Pons (tissue), 1 donor: ENCODE measurements at regions not wholly inside any gene's neighbourhood (a gene's known extent, or its start where the extent isn't known, plus 50 kb on each side); places are given as distances from the start of the nearest gene placed in this dataset.

ENCODE experiments used
- DNase-seq: peaks from one replicate; pipeline ENCODE4 v3.0.0-alpha.2; 2016; ENCODE audit warnings: low spot score

- no peak for DNase-seq
These were observed 52.1 kb upstream of the CD5L start for GRCh38 chr1:157893686-157894085.

GRCh38 chr1:157894613-157895165 is 53.1 kb upstream of the CD5L start:
- no peak for DNase-seq

DNA sequence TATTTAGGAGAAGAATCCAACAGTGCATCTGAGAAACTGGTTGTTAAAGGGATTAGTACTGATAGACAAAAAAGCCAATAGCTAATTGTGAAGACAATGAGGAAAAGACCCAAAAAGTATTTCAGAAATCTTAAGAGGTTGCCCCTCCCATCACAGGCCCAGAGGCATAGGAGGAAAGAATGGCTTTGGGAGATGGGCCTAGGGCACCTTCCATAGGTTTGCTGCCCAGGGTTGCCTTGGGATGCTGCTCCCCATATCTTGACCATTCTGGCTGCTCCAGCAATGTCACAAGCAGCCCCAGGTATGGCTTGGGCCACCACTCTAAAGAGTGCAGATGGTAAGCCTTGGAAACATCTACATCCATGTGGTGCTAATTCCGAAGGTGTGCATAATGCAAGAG is 68.7 kb upstream of the CD5L start:
- no peak for DNase-seq

- DNase-seq: no peak
These were observed 74.3 kb upstream of the CD5L start for GRCh38 chr1:157915859-157916258.

DNA sequence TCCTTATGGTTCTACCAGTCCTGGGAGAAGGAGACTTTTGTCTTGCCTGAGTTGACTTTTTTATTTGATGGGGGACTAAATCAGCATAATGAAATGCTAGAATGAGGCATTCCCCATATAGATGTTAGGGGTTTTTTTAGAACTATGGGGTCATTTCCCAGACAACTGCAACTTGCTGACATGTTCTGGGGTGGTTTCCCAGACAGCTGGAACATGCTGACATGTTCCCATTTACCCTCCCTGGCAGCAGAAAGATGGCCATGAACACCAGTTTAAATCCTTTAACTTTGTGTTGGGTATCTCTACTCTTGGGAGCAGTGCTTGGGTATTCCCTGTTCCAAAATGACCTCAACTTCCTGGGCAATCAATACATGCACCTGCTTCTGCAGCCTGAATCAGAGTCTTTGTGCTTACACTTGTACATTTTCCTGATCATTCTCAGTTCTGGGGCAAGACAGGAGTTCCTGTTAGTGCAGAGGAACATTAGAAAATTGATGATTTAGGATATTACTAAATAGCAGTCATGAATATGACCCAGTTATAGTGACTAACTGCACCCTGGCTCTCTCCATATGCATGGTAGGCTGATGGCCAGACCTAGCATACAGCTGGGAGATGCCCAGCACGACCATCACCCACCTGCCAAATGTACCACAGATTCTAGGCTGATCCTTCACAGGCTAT is 75.4 kb upstream of the CD5L start:
- DNase-seq: no peak

DNA sequence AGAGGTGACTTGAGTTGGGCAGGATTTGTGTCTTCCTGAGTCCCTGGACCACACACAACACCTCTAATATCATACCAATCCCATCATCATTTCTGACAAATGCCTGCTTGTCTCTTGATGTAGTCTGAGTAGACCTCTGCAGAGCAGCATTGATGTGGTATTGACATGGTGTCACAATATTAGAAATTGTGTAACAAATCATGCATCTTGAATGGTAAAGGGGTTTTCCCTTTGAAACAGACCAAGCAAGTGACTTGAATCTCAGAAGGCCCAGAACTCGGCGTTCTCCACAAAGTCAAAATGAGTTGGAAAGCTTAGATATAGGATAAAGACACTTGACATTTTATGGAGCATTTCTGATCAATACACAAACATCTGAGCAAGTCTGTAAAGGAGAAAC is 72.7 kb upstream of the KIRREL1 start:
- DNase-seq: no peak

DNA sequence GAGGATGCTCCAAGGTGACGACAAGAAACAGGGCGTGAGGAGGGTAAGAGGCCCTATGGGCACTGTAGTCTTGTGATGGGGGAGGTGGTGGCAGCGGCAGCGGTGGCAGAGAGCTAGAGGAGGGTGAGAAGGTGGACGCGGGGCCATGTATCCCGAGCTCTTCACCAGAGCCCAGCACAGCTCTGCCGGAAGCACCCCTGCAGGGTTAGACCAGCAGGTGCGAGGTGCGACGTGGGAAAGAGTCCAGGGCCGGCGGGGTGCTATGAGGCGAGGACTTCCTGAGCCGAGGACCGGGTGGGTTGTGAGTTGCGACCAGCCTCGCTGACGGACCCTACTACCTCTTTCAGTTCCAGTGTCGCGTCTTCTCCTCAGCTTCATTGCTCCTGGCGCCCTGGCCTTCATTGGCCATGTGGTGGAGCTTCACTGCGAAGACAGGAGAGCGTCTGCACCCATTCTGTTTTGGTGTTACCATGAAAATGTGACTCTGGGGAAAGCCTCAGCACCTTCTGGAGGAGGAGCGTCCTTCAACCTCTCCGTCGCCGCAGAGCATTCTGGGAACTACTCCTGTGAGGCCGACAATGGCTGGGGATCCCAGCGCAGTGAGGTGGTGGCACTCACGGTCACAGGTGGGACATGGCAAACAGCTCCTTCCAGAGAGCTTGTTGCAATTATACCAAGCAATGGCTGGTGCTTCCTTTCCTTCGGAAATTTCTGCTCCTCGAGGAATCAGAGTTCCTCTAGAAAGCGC is 67.9 kb upstream of the KIRREL1 start:
- DNase-seq: no peak

- no peak for DNase-seq
These were observed 61.4 kb upstream of the KIRREL1 start for GRCh38 chr1:157932069-157932468.

DNA sequence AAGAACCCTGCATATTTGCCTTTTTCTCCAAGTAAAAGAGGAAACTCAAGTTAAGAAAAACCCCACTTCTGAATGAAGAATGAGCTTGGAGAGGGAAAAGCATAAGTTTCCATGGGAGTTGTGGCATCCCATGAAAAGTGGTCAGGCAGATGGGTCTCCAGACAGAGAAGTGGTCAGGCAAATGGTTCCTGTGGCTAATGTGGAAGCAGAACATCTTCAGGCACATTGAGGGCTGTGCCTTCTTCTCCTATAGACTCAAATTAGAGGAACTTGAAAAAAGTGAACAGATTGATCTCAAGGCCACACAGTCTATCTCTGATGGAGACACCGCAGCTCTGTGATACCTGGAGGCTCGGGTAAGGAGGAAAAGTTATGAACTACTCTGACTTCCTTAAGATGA is 55.7 kb upstream of the KIRREL1 start:
- DNase-seq: peak; percentile 46

DNA sequence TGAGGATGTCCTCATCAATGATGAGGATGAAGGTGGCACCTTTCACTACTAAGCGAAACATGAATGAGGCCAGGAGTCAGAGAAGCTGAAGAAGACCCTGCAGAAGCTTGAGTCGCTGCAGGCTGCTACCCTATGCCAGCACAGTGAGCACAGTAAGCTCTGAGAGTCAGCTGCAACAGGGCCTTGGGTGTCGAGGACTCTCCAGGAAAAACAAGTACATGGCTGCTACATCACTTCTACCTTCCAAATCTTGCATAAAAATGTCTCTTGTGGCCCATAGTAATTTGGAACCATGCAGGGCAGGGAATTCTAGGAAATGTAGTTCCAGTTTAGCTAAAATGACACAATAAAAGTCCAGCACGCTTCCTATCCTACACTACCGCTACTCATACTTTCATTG is 51.5 kb upstream of the KIRREL1 start:
- DNase-seq: no peak
